ENCODE measurements at regions not wholly inside any gene's neighbourhood (a gene's known extent, or its start where the extent isn't known, plus 50 kb on each side); places are given as distances from the start of the nearest gene placed in this dataset.

DNA sequence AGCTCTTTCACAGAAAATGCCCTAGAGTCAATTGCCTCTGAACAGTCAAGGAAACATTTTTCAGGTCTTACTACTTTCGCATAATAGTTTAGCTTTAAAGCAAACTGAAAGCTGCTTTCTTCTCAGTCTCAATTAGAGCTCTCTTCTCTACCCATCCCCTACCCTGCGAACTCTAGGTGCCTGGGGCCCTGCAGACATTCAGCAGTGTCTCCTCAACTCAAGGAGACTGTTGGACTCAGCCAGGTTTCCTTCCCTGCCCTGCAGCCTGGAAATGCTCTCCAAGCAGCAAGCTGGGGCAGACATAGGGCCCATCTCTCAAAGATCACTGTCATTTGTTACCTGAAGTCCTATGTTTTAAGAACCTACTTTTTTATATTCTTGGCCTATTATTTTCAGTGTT is 312.5 kb upstream of the PRICKLE1 start:
- TF ChIP-seq, protein P1, sequence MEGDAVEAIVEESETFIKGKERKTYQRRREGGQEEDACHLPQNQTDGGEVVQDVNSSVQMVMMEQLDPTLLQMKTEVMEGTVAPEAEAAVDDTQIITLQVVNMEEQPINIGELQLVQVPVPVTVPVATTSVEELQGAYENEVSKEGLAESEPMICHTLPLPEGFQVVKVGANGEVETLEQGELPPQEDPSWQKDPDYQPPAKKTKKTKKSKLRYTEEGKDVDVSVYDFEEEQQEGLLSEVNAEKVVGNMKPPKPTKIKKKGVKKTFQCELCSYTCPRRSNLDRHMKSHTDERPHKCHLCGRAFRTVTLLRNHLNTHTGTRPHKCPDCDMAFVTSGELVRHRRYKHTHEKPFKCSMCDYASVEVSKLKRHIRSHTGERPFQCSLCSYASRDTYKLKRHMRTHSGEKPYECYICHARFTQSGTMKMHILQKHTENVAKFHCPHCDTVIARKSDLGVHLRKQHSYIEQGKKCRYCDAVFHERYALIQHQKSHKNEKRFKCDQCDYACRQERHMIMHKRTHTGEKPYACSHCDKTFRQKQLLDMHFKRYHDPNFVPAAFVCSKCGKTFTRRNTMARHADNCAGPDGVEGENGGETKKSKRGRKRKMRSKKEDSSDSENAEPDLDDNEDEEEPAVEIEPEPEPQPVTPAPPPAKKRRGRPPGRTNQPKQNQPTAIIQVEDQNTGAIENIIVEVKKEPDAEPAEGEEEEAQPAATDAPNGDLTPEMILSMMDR (IDR thresholded peaks at IDR 0.05) = no peak
- no peak for TF ChIP-seq POLR2A (IDR thresholded peaks at IDR 0.05)

Data from prostate gland (tissue), 2 donors.